ENCODE measurements at regions not wholly inside any gene's neighbourhood (a gene's known extent, or its start where the extent isn't known, plus 50 kb on each side); places are given as distances from the start of the nearest gene placed in this dataset.

GRCh38 chr2:183438541-183438940 is 314.3 kb downstream of the NUP35 start:
- WGBS (ENCODE audit: insufficient coverage), result no CpG with 5 or more reads among the region's 2 CpGs
- no peaks in the 10 kb centered on the region for H3K4me1 ChIP-seq (ENCODE audit: control extremely low read depth in 1 of 4, control insufficient read depth in 4 of 4, insufficient read depth in 4 of 4, low read length in 3 of 4)
- POLR2A ChIA-PET, result no interaction called here
- H3K36me3 ChIP-seq (ENCODE audit: control insufficient read depth in 4 of 4, insufficient read depth in 4 of 4, low read length in 3 of 4), result no peaks in the 10 kb centered on the region
- no peaks in the 10 kb centered on the region for H3K27me3 ChIP-seq (replicated peaks in 2 of 5; ENCODE audit: control insufficient read depth in 4 of 5, insufficient read depth in 5 of 5, low read length in 4 of 5)
- no peak overlapping the region for H3K27ac ChIP-seq (ENCODE audit: insufficient read depth in 1 of 2, low read depth in 1 of 2, low read length in 2 of 2, poor library complexity in 1 of 2, severe bottlenecking in 2 of 2)
- H3K9me3 ChIP-seq (ENCODE audit: control extremely low read depth in 1 of 5, control insufficient read depth in 4 of 5, insufficient read depth in 2 of 5, low read depth in 1 of 5, low read length in 4 of 5), result peaks cover 0 to 2% (median 0%) of the 10 kb centered on the region in 5 experiments
- no peak for DNase-seq
- no peak overlapping the region for H3K4me3 ChIP-seq (ENCODE audit: control insufficient read depth in 1 of 7, extremely low read depth in 1 of 7, insufficient read depth in 4 of 7, low read depth in 2 of 7, low read length in 6 of 7)
- CTCF ChIA-PET, result no interaction called here

GRCh38 chr2:183455056-183455455 is 330.8 kb downstream of the NUP35 start:
- H3K27me3 ChIP-seq (replicated peaks in 2 of 5; ENCODE audit: control insufficient read depth in 4 of 5, insufficient read depth in 5 of 5, low read length in 4 of 5), result no peaks in the 10 kb centered on the region
- no peaks in the 10 kb centered on the region for H3K36me3 ChIP-seq (ENCODE audit: control insufficient read depth in 4 of 4, insufficient read depth in 4 of 4, low read length in 3 of 4)
- WGBS (ENCODE audit: insufficient coverage), result 63% methylated on average over 1 of the region's 1 CpG
- CTCF ChIA-PET, result no interaction called here
- POLR2A ChIA-PET, result no interaction called here
- H3K4me3 ChIP-seq (ENCODE audit: control insufficient read depth in 1 of 7, extremely low read depth in 1 of 7, insufficient read depth in 4 of 7, low read depth in 2 of 7, low read length in 6 of 7), result no peak overlapping the region
- no peaks in the 10 kb centered on the region for H3K9me3 ChIP-seq (ENCODE audit: control extremely low read depth in 1 of 5, control insufficient read depth in 4 of 5, insufficient read depth in 2 of 5, low read depth in 1 of 5, low read length in 4 of 5)
- no peaks in the 10 kb centered on the region for H3K4me1 ChIP-seq (ENCODE audit: control extremely low read depth in 1 of 4, control insufficient read depth in 4 of 4, insufficient read depth in 4 of 4, low read length in 3 of 4)
- no peak overlapping the region for H3K27ac ChIP-seq (ENCODE audit: insufficient read depth in 1 of 2, low read depth in 1 of 2, low read length in 2 of 2, poor library complexity in 1 of 2, severe bottlenecking in 2 of 2)
- DNase-seq, result no peak

GRCh38 chr2:183456177-183456576 is 331.9 kb downstream of the NUP35 start:
- Histone ChIP-seq H3K4me3 (ENCODE audit: control insufficient read depth in 1 of 7, extremely low read depth in 1 of 7, insufficient read depth in 4 of 7, low read depth in 2 of 7, low read length in 6 of 7) (no peak overlapping the region), H3K4me1 (ENCODE audit: control extremely low read depth in 1 of 4, control insufficient read depth in 4 of 4, insufficient read depth in 4 of 4, low read length in 3 of 4) (no peaks in the 10 kb centered on the region), H3K9me3 (ENCODE audit: control extremely low read depth in 1 of 5, control insufficient read depth in 4 of 5, insufficient read depth in 2 of 5, low read depth in 1 of 5, low read length in 4 of 5) (no peaks in the 10 kb centered on the region), H3K36me3 (ENCODE audit: control insufficient read depth in 4 of 4, insufficient read depth in 4 of 4, low read length in 3 of 4) (no peaks in the 10 kb centered on the region), H3K27ac (ENCODE audit: insufficient read depth in 1 of 2, low read depth in 1 of 2, low read length in 2 of 2, poor library complexity in 1 of 2, severe bottlenecking in 2 of 2) (no peak overlapping the region), H3K27me3 (replicated peaks in 2 of 5; ENCODE audit: control insufficient read depth in 4 of 5, insufficient read depth in 5 of 5, low read length in 4 of 5) (no peaks in the 10 kb centered on the region)
- ChIA-PET POLR2A (no interaction called here), CTCF (no interaction called here)
- DNase-seq, result no peak
- 100% methylated on average over 2 of the region's 4 CpGs for WGBS (ENCODE audit: insufficient coverage)

- no peaks in the 10 kb centered on the region for H3K4me1 ChIP-seq (ENCODE audit: control extremely low read depth in 1 of 4, control insufficient read depth in 4 of 4, insufficient read depth in 4 of 4, low read length in 3 of 4)
- no peaks in the 10 kb centered on the region for H3K36me3 ChIP-seq (ENCODE audit: control insufficient read depth in 4 of 4, insufficient read depth in 4 of 4, low read length in 3 of 4)
- no CpG with 5 or more reads among the region's 3 CpGs for WGBS (ENCODE audit: insufficient coverage)
- H3K27me3 ChIP-seq (replicated peaks in 2 of 5; ENCODE audit: control insufficient read depth in 4 of 5, insufficient read depth in 5 of 5, low read length in 4 of 5), result no peaks in the 10 kb centered on the region
- no peak overlapping the region for H3K4me3 ChIP-seq (ENCODE audit: control insufficient read depth in 1 of 7, extremely low read depth in 1 of 7, insufficient read depth in 4 of 7, low read depth in 2 of 7, low read length in 6 of 7)
- ChIA-PET POLR2A (no interaction called here), CTCF (no interaction called here)
- H3K27ac ChIP-seq (ENCODE audit: insufficient read depth in 1 of 2, low read depth in 1 of 2, low read length in 2 of 2, poor library complexity in 1 of 2, severe bottlenecking in 2 of 2), result no peak overlapping the region
- no peak for DNase-seq
- H3K9me3 ChIP-seq (ENCODE audit: control extremely low read depth in 1 of 5, control insufficient read depth in 4 of 5, insufficient read depth in 2 of 5, low read depth in 1 of 5, low read length in 4 of 5), result no peaks in the 10 kb centered on the region
These were observed 334.2 kb downstream of the NUP35 start for GRCh38 chr2:183458460-183458859.

- no peaks in the 10 kb centered on the region for H3K9me3 ChIP-seq (ENCODE audit: control extremely low read depth in 1 of 5, control insufficient read depth in 4 of 5, insufficient read depth in 2 of 5, low read depth in 1 of 5, low read length in 4 of 5)
- H3K4me1 ChIP-seq (ENCODE audit: control extremely low read depth in 1 of 4, control insufficient read depth in 4 of 4, insufficient read depth in 4 of 4, low read length in 3 of 4), result no peaks in the 10 kb centered on the region
- WGBS (ENCODE audit: insufficient coverage), result 90% methylated on average over 3 of the region's 4 CpGs
- CTCF ChIA-PET, result no interaction called here
- no peak overlapping the region for H3K4me3 ChIP-seq (ENCODE audit: control insufficient read depth in 1 of 7, extremely low read depth in 1 of 7, insufficient read depth in 4 of 7, low read depth in 2 of 7, low read length in 6 of 7)
- no peak for DNase-seq
- H3K27me3 ChIP-seq (replicated peaks in 2 of 5; ENCODE audit: control insufficient read depth in 4 of 5, insufficient read depth in 5 of 5, low read length in 4 of 5), result no peaks in the 10 kb centered on the region
- H3K36me3 ChIP-seq (ENCODE audit: control insufficient read depth in 4 of 4, insufficient read depth in 4 of 4, low read length in 3 of 4), result no peaks in the 10 kb centered on the region
- no peak overlapping the region for H3K27ac ChIP-seq (ENCODE audit: insufficient read depth in 1 of 2, low read depth in 1 of 2, low read length in 2 of 2, poor library complexity in 1 of 2, severe bottlenecking in 2 of 2)
- POLR2A ChIA-PET, result no interaction called here
These were observed 335.2 kb downstream of the NUP35 start for GRCh38 chr2:183459466-183459865.

GRCh38 chr2:183463821-183464220 is 339.6 kb downstream of the NUP35 start:
- ChIA-PET CTCF (no interaction called here), POLR2A (no interaction called here)
- no peak overlapping the region for H3K4me3 ChIP-seq (ENCODE audit: control insufficient read depth in 1 of 7, extremely low read depth in 1 of 7, insufficient read depth in 4 of 7, low read depth in 2 of 7, low read length in 6 of 7)
- H3K27ac ChIP-seq (ENCODE audit: insufficient read depth in 1 of 2, low read depth in 1 of 2, low read length in 2 of 2, poor library complexity in 1 of 2, severe bottlenecking in 2 of 2), result no peak overlapping the region
- no peak for DNase-seq
- no CpG with 5 or more reads among the region's 1 CpG for WGBS (ENCODE audit: insufficient coverage)
- no peaks in the 10 kb centered on the region for H3K36me3 ChIP-seq (ENCODE audit: control insufficient read depth in 4 of 4, insufficient read depth in 4 of 4, low read length in 3 of 4)
- no peaks in the 10 kb centered on the region for H3K9me3 ChIP-seq (ENCODE audit: control extremely low read depth in 1 of 5, control insufficient read depth in 4 of 5, insufficient read depth in 2 of 5, low read depth in 1 of 5, low read length in 4 of 5)
- H3K4me1 ChIP-seq (ENCODE audit: control extremely low read depth in 1 of 4, control insufficient read depth in 4 of 4, insufficient read depth in 4 of 4, low read length in 3 of 4), result no peaks in the 10 kb centered on the region
- H3K27me3 ChIP-seq (replicated peaks in 2 of 5; ENCODE audit: control insufficient read depth in 4 of 5, insufficient read depth in 5 of 5, low read length in 4 of 5), result no peaks in the 10 kb centered on the region

- Histone ChIP-seq H3K27ac (ENCODE audit: insufficient read depth in 1 of 2, low read depth in 1 of 2, low read length in 2 of 2, poor library complexity in 1 of 2, severe bottlenecking in 2 of 2) (no peak overlapping the region), H3K9me3 (ENCODE audit: control extremely low read depth in 1 of 5, control insufficient read depth in 4 of 5, insufficient read depth in 2 of 5, low read depth in 1 of 5, low read length in 4 of 5) (peaks cover 0 to 3% (median under 1%) of the 10 kb centered on the region in 5 experiments), H3K36me3 (ENCODE audit: control insufficient read depth in 4 of 4, insufficient read depth in 4 of 4, low read length in 3 of 4) (no peaks in the 10 kb centered on the region), H3K4me1 (ENCODE audit: control extremely low read depth in 1 of 4, control insufficient read depth in 4 of 4, insufficient read depth in 4 of 4, low read length in 3 of 4) (no peaks in the 10 kb centered on the region), H3K27me3 (replicated peaks in 2 of 5; ENCODE audit: control insufficient read depth in 4 of 5, insufficient read depth in 5 of 5, low read length in 4 of 5) (no peaks in the 10 kb centered on the region), H3K4me3 (ENCODE audit: control insufficient read depth in 1 of 7, extremely low read depth in 1 of 7, insufficient read depth in 4 of 7, low read depth in 2 of 7, low read length in 6 of 7) (no peak overlapping the region)
- CTCF ChIA-PET, result no interaction called here
- DNase-seq, result no peak
- POLR2A ChIA-PET, result no interaction called here
These were observed 340.8 kb downstream of the NUP35 start for GRCh38 chr2:183465048-183465447.

Measured in common myeloid progenitor, CD34-positive (primary cell).